ENCODE measurements at regions not wholly inside any gene's neighbourhood (a gene's known extent, or its start where the extent isn't known, plus 50 kb on each side); places are given as distances from the start of the nearest gene placed in this dataset.
"Not testable (repeated sequence)": the region's sequence is repeated elsewhere in the genome, so short reads cannot be mapped to it uniquely, and the experiment has no call there.

GRCh38 chr4:108443585-108443984, 176.8 kb upstream of the RPL34 start:
- Mint-ChIP-seq H3K36me3 (ENCODE audit: low read depth) (peaks cover 8% of the 10 kb centered on the region), H3K9me3 (peaks cover 5% of the 10 kb centered on the region), H3K4me1 (ENCODE audit: low read depth) (peaks cover 23% of the 10 kb centered on the region), H3K27ac (no peak overlapping the region), H3K4me3 (no peak overlapping the region), H3K27me3 (ENCODE audit: insufficient read depth) (peaks cover 2% of the 10 kb centered on the region)
- DNase-seq (ENCODE audit: low spot score) = no peak
- intact Hi-C loops (cut with micrococcal nuclease) = no loop called here

GRCh38 chr4:108433832-108434231, 186.5 kb upstream of the RPL34 start:
- Mint-ChIP-seq H3K36me3 (ENCODE audit: low read depth) (peaks cover 7% of the 10 kb centered on the region), H3K9me3 (peaks cover 9% of the 10 kb centered on the region), H3K4me3 (peak overlapping the region; percentile 28), H3K27me3 (ENCODE audit: insufficient read depth) (no peaks in the 10 kb centered on the region), H3K27ac (peak overlapping the region; percentile 80), H3K4me1 (ENCODE audit: low read depth) (peaks cover 39% of the 10 kb centered on the region)
- intact Hi-C loops (cut with micrococcal nuclease) = loop anchor here (1.0 to 5.0 kb wide), 8 partner anchors 33 to 403 kb away; partner anchors contain the start of gene RPL34
- peak; percentile 47 for DNase-seq (ENCODE audit: low spot score)

- peaks cover 41% of the 10 kb centered on the region for H3K4me1 Mint-ChIP-seq (ENCODE audit: low read depth)
- not testable (repeated sequence) for DNase-seq (ENCODE audit: low spot score); H3K9me3 Mint-ChIP-seq; H3K27me3 Mint-ChIP-seq (ENCODE audit: insufficient read depth); H3K36me3 Mint-ChIP-seq (ENCODE audit: low read depth)
- H3K27ac Mint-ChIP-seq = peak overlapping the region; percentile 80
- peak overlapping the region; percentile 28 for H3K4me3 Mint-ChIP-seq
- intact Hi-C loops (cut with micrococcal nuclease) = loop anchor here (1.0 to 5.0 kb wide), 8 partner anchors 34 to 403 kb away; partner anchors contain the start of gene RPL34
These were observed 187.0 kb upstream of the RPL34 start for GRCh38 chr4:108433394-108433793.

DNA sequence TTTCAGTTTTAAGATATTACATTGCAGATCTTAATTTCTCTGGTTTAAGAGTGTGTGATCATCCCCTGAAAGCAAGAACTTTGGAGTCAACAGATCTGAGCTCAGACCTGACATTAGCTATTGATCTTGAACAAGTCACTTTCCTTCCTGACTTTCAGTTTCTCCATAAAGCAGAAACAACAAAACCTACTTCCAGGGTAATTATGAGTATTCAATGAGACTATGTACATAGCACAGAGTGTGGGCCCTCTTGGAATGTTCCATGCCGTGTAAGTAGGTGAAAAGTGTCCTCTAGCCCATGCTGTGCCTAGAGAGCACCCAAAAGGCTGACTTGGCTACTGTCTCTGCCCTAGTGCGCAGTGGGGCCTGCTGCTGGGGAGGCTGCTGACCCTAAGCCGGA, 188.0 kb upstream of the RPL34 start:
- Mint-ChIP-seq H3K36me3 (ENCODE audit: low read depth) (peaks cover 7% of the 10 kb centered on the region), H3K27ac (no peak overlapping the region), H3K4me3 (peak overlapping the region; percentile 8), H3K4me1 (ENCODE audit: low read depth) (peaks cover 50% of the 10 kb centered on the region), H3K27me3 (ENCODE audit: insufficient read depth) (peaks cover 2% of the 10 kb centered on the region), H3K9me3 (peaks cover 9% of the 10 kb centered on the region)
- intact Hi-C loops (cut with micrococcal nuclease) = loop anchor here (2.0 to 5.0 kb wide), 7 partner anchors 50 to 402 kb away; partner anchors contain the start of gene RPL34
- DNase-seq (ENCODE audit: low spot score) = no peak

- intact Hi-C loops (cut with micrococcal nuclease) = loop anchor here (2.0 to 5.0 kb wide), 7 partner anchors 51 to 401 kb away; partner anchors contain the start of gene RPL34
- peak overlapping the region; percentile 8 for H3K4me3 Mint-ChIP-seq
- peaks cover 9% of the 10 kb centered on the region for H3K9me3 Mint-ChIP-seq
- peaks cover 51% of the 10 kb centered on the region for H3K4me1 Mint-ChIP-seq (ENCODE audit: low read depth)
- DNase-seq (ENCODE audit: low spot score) = no peak
- H3K27ac Mint-ChIP-seq = peak overlapping the region; percentile 42
- peaks cover 2% of the 10 kb centered on the region for H3K27me3 Mint-ChIP-seq (ENCODE audit: insufficient read depth)
- H3K36me3 Mint-ChIP-seq (ENCODE audit: low read depth) = peaks cover 7% of the 10 kb centered on the region
These were observed 188.4 kb upstream of the RPL34 start for GRCh38 chr4:108431986-108432385.

GRCh38 chr4:108430921-108431320, 189.5 kb upstream of the RPL34 start:
- H3K27ac Mint-ChIP-seq = no peak overlapping the region
- no peak overlapping the region for H3K4me3 Mint-ChIP-seq
- peaks cover 9% of the 10 kb centered on the region for H3K9me3 Mint-ChIP-seq
- intact Hi-C loops (cut with micrococcal nuclease) = loop anchor here (5.0 kb wide), 1 partner anchor 89 kb away; no protein-coding TSS in a partner anchor
- peaks cover 62% of the 10 kb centered on the region for H3K4me1 Mint-ChIP-seq (ENCODE audit: low read depth)
- DNase-seq (ENCODE audit: low spot score) = no peak
- H3K36me3 Mint-ChIP-seq (ENCODE audit: low read depth) = peaks cover 7% of the 10 kb centered on the region
- H3K27me3 Mint-ChIP-seq (ENCODE audit: insufficient read depth) = peaks cover 2% of the 10 kb centered on the region

DNA sequence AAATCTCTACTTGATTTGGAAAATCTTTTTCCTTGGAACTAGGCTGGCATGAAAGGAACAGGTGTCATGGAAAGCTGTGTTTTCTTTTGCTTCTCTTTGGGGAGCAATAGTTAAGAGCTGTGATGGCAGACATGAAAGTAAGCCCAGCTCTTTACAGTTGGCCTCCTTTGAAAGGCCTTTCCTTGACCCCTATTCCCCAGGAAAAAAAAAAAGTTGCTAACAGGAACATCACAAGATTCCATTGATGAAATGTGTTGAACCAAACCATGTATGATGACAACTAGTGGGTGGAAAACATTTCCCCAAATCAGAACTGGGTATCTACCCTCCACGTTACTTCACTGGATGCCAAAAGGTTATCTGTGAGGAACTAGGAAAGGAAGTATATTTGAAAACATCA, 190.7 kb upstream of the RPL34 start:
- H3K4me3 Mint-ChIP-seq = no peak overlapping the region
- H3K27me3 Mint-ChIP-seq (ENCODE audit: insufficient read depth) = peaks cover 2% of the 10 kb centered on the region
- peaks cover 9% of the 10 kb centered on the region for H3K9me3 Mint-ChIP-seq
- H3K36me3 Mint-ChIP-seq (ENCODE audit: low read depth) = peaks cover 7% of the 10 kb centered on the region
- intact Hi-C loops (cut with micrococcal nuclease) = loop anchor here (5.0 kb wide), 1 partner anchor 87 kb away; no protein-coding TSS in a partner anchor
- H3K27ac Mint-ChIP-seq = no peak overlapping the region
- DNase-seq (ENCODE audit: low spot score) = no peak
- peaks cover 58% of the 10 kb centered on the region for H3K4me1 Mint-ChIP-seq (ENCODE audit: low read depth)

GRCh38 chr4:108428923-108429322, 191.5 kb upstream of the RPL34 start:
- H3K4me1 Mint-ChIP-seq (ENCODE audit: low read depth) = peaks cover 51% of the 10 kb centered on the region
- no peak for DNase-seq (ENCODE audit: low spot score)
- no peak overlapping the region for H3K27ac Mint-ChIP-seq
- H3K27me3 Mint-ChIP-seq (ENCODE audit: insufficient read depth) = peaks cover 5% of the 10 kb centered on the region
- H3K4me3 Mint-ChIP-seq = no peak overlapping the region
- peaks cover 9% of the 10 kb centered on the region for H3K9me3 Mint-ChIP-seq
- peaks cover 7% of the 10 kb centered on the region for H3K36me3 Mint-ChIP-seq (ENCODE audit: low read depth)
- intact Hi-C loops (cut with micrococcal nuclease) = no loop called here

- peaks cover 7% of the 10 kb centered on the region for H3K36me3 Mint-ChIP-seq (ENCODE audit: low read depth)
- intact Hi-C loops (cut with micrococcal nuclease) = no loop called here
- H3K9me3 Mint-ChIP-seq = peaks cover 11% of the 10 kb centered on the region
- peaks cover 5% of the 10 kb centered on the region for H3K27me3 Mint-ChIP-seq (ENCODE audit: insufficient read depth)
- H3K27ac Mint-ChIP-seq = no peak overlapping the region
- H3K4me1 Mint-ChIP-seq (ENCODE audit: low read depth) = peaks cover 42% of the 10 kb centered on the region
- no peak overlapping the region for H3K4me3 Mint-ChIP-seq
- DNase-seq (ENCODE audit: low spot score) = no peak
These were observed 192.4 kb upstream of the RPL34 start for GRCh38 chr4:108427946-108428485.

- intact Hi-C loops (cut with micrococcal nuclease) = no loop called here
- no peak overlapping the region for H3K27ac Mint-ChIP-seq
- H3K4me3 Mint-ChIP-seq = no peak overlapping the region
- DNase-seq (ENCODE audit: low spot score) = no peak
- peaks cover 7% of the 10 kb centered on the region for H3K36me3 Mint-ChIP-seq (ENCODE audit: low read depth)
- H3K9me3 Mint-ChIP-seq = peaks cover 24% of the 10 kb centered on the region
- peaks cover 5% of the 10 kb centered on the region for H3K27me3 Mint-ChIP-seq (ENCODE audit: insufficient read depth)
- peaks cover 27% of the 10 kb centered on the region for H3K4me1 Mint-ChIP-seq (ENCODE audit: low read depth)
These were observed 193.9 kb upstream of the RPL34 start for GRCh38 chr4:108426493-108426892.

DNA sequence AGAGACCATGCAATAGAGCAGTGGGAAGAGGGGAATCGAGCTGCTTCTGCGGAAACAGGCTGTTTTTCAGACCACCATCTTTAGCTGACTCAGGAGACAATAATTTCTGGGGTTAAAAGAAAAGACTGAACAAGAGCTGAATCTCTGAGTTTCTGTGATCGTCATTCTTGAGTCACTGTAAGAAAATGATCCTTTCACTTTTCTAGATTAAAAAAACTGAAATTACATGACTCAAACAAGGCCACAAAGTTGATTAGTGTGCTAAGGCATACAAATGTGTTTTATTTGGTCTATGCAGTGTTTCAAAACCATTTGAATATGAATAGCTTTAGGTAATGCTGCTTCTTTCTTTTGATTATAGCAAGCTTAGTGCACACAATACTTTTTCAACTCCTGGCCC, 194.4 kb upstream of the RPL34 start:
- Mint-ChIP-seq H3K27ac (no peak overlapping the region), H3K36me3 (ENCODE audit: low read depth) (peaks cover 3% of the 10 kb centered on the region), H3K4me1 (ENCODE audit: low read depth) (peaks cover 27% of the 10 kb centered on the region), H3K9me3 (peaks cover 22% of the 10 kb centered on the region), H3K4me3 (no peak overlapping the region), H3K27me3 (ENCODE audit: insufficient read depth) (peaks cover 5% of the 10 kb centered on the region)
- no peak for DNase-seq (ENCODE audit: low spot score)
- intact Hi-C loops (cut with micrococcal nuclease) = no loop called here

- H3K4me1 Mint-ChIP-seq (ENCODE audit: low read depth) = no peaks in the 10 kb centered on the region
- H3K9me3 Mint-ChIP-seq = peaks cover 17% of the 10 kb centered on the region
- intact Hi-C loops (cut with micrococcal nuclease) = no loop called here
These were observed 202.5 kb upstream of the RPL34 start for GRCh38 chr4:108417923-108418322.

DNA sequence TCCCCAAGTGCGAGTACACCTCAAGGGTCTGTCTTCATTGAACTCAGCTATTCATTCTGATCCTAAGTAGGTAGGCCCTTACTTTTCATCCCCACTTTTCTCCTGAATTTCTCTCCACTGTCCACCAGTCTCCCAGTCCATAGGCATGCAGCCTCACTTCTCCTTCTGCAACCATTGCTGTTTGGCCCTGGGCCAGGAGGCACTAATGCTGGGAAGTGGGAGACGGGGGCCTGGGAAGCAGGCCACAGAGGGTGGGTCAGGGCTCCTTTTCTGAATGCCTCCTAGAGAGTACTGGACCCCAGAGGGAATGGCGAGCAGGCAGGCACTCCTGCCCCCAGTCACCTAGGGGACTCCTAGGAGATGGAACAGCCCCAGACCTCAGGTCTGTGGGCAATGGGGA, 203.5 kb upstream of the RPL34 start:
- Mint-ChIP-seq H3K4me3 (no peak overlapping the region), H3K9me3 (peaks cover 8% of the 10 kb centered on the region), H3K4me1 (ENCODE audit: low read depth) (no peaks in the 10 kb centered on the region), H3K27ac (no peak overlapping the region), H3K27me3 (ENCODE audit: insufficient read depth) (peaks cover 4% of the 10 kb centered on the region), H3K36me3 (ENCODE audit: low read depth) (no peaks in the 10 kb centered on the region)
- intact Hi-C loops (cut with micrococcal nuclease) = no loop called here
- no peak for DNase-seq (ENCODE audit: low spot score)

More at GRCh38 chr4:108417923-108418322, 202.5 kb upstream of the RPL34 start:
- Mint-ChIP-seq H3K27me3 (ENCODE audit: insufficient read depth) (peaks cover 2% of the 10 kb centered on the region), H3K27ac (no peak overlapping the region), H3K4me3 (no peak overlapping the region), H3K36me3 (ENCODE audit: low read depth) (no peaks in the 10 kb centered on the region)
- no peak for DNase-seq (ENCODE audit: low spot score)

Measured in activated T-helper 1 cell treated with anti-CD3 and anti-CD28 coated beads, Interleukin-12 subunit alpha, Interleukin-12 subunit beta, Interleukin-2, Interleukin-4 antibody, amounts not matched to agents 30 ng/mL and 10 ng/mL and 1 ng/mL, durations not matched to agents 14 hours and 24 hours and 36 hours (primary cell).